GM18870 (cell line): ENCODE measurements at regions not wholly inside any gene's neighbourhood (a gene's known extent, or its start where the extent isn't known, plus 50 kb on each side); places are given as distances from the start of the nearest gene placed in this dataset.

Experiments
- ATAC-seq: cut with Tn5 transposase; IDR thresholded peaks from one replicate; pipeline ENCODE4 v1.9.1; 2021; ENCODE audit warnings: moderate library complexity; ENCODE audit not compliant: unreplicated experiment

DNA sequence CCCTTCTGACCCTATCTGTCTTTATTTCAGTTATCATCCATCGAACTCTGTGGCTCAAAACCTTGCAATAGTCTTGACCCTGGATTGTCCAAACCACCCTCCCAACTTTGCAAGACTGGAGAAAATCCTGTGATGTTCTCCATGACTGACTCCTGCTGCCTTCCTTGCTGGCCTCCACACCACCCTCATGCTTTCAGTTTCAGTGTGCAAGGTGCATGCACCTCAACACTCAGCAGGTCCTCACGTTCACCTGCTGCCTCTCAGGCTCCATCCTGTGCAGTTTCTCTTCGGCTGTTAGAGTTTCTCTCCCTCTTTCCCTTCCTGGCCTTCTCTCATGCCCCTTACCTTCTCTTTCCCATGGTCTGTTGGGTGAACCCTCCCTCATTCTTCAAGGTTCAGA is 59.4 kb upstream of the ASIC2 start:
- no peak for ATAC-seq

GRCh38 chr17:33356266-33356665 is 63.2 kb upstream of the ASIC2 start:
- ATAC-seq, result no peak

DNA sequence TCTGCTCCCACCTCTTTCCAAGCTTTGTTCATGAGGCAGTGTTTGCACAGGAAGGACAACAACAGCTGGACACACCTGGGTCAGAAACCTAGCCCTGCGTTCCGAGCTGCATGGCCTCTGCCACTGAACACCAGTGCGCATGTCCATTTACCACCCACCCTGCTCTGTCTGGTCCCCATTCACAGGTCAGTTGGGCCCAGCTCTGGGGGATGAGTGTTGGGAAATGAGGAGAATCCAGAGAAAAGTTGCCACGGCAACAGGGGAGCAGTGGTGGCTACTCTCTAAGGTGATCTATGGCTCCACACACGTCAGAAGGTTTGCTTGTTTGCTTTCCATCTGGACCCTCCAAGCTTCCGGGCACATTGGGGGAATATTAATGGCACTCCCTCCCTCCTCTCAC is 70.4 kb upstream of the ASIC2 start:
- ATAC-seq, result no peak

DNA sequence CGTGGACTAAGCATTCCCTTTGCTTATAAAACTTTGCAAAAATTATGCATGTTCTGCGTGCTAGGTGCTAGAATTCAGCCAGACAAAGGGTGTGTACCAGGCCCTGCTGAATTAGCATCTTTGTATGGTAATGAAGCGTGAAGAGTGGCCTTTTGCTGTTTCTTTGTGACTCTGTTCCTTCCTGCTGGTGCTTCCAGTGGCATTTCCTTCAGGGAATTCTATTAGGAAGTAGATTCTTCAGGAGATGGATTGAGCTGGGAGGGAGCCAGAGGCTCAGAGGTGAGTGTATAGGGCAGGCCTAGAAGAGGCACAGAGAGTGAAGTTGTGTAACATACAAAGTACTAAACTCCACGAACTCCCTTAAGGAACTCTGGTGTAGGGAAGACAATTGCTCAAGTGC is 73.9 kb upstream of the ASIC2 start:
- no peak for ATAC-seq

GRCh38 chr17:33369149-33369548 is 76.1 kb upstream of the ASIC2 start:
- ATAC-seq, result no peak

GRCh38 chr17:33369876-33370275 is 76.8 kb upstream of the ASIC2 start:
- no peak for ATAC-seq

- no peak for ATAC-seq
Observed at GRCh38 chr17:33370401-33370800, 77.3 kb upstream of the ASIC2 start.

- ATAC-seq, result no peak
Observed at GRCh38 chr17:33371377-33371776, 78.3 kb upstream of the ASIC2 start.

DNA sequence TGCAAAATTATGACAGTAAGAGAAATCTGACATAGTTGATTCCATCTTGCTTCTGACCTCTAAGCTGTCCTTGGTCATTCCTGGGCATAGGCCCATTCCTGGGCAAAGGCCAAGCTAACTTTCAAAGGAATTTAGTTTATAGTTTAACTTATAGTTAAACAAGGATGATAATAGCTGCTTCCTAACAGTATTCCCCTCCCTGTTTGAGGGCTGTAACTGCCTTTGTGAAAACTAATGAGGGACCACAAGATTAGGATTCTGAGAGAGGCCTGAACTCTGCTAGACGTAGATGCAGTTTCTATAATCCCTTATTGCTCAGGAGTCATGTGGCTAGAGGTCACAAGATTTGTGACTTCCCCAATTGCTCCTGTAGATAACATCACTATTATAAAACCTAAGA is 80.2 kb upstream of the ASIC2 start:
- no peak for ATAC-seq

- ATAC-seq, result no peak
Observed at GRCh38 chr17:33375103-33375502, 82.0 kb upstream of the ASIC2 start.

GRCh38 chr17:33375783-33376182 is 82.7 kb upstream of the ASIC2 start:
- ATAC-seq, result no peak

- ATAC-seq, result no peak
Observed at GRCh38 chr17:33377837-33378595, 84.9 kb upstream of the ASIC2 start.

DNA sequence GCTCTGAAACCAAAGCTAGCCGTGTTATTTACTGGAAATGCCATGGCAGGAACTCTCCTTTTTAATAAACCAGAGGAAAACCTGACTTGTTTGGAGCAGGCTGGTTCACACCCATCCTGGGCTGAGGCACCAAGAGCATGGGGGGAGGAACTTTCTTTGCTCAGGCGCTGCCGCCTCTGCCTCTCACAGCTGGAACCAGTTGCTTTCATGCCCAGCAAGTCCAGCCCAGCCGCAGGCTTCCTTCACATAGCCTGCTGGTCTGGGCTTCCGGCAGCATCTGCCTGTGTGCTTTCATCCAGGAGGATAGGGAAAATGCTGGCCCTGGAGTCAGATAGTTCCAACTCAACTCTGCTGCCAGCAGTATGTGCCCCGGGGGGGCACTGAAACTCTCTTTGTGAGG is 88.1 kb upstream of the ASIC2 start:
- no peak for ATAC-seq

DNA sequence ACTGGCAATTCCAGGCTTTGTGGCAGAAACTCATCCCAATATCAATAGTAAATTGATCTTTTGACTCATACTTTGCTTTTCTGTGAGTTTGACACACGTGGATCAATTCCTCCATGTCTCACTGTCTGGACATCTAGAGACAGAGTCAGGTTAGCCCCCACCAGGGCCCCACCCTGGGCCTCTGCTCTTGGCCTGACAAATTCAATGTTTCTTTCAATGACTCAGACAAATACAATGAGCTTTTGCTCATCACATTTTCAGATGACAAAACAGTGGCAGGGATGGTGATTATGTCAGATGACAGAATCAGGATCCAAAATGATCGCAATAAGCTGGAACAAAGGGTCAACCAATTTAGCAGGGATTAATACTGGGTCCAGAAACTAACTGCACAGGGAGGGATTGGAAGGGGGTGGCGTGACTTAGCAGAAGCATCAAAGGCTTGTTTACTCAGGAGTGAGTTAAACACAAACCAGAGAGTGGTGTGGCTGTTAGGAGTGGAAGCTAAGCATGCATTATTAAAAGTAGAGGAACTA is 90.5 kb upstream of the ASIC2 start:
- ATAC-seq, result no peak

GRCh38 chr17:33385133-33385532 is 92.0 kb upstream of the ASIC2 start:
- no peak for ATAC-seq

GRCh38 chr17:33385713-33386112 is 92.6 kb upstream of the ASIC2 start:
- ATAC-seq, result no peak

GRCh38 chr17:33387406-33387805 is 94.3 kb upstream of the ASIC2 start:
- no peak for ATAC-seq

DNA sequence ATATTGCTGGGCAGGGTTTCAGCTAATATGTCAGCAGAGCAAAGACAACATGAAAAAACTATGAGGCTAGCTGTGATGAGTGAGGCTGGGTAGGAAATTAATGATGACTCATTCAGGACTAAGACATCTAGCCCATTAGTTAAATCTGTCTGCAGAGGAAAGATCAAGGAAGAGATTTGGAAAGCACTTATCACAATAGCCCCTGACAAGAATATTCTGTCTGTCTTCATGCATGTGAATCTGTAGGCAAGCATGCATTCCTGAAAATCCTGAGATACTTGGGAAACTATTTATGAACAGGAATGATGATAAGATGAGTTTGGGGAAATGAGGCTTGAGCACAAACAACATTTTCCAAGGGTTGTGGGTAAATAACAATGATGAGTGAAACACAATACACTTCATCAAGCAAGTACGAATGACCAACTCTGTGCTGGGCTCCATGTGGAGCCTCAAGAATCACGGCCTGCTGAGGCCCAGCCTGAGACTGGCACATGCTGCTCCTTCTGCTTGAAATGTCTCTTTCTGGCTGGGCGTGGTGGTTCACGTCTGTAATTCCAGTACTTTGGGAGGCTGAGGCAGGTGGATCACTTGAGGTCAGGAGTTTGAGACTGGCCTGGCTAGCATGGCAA is 96.5 kb upstream of the ASIC2 start:
- ATAC-seq, result no peak

DNA sequence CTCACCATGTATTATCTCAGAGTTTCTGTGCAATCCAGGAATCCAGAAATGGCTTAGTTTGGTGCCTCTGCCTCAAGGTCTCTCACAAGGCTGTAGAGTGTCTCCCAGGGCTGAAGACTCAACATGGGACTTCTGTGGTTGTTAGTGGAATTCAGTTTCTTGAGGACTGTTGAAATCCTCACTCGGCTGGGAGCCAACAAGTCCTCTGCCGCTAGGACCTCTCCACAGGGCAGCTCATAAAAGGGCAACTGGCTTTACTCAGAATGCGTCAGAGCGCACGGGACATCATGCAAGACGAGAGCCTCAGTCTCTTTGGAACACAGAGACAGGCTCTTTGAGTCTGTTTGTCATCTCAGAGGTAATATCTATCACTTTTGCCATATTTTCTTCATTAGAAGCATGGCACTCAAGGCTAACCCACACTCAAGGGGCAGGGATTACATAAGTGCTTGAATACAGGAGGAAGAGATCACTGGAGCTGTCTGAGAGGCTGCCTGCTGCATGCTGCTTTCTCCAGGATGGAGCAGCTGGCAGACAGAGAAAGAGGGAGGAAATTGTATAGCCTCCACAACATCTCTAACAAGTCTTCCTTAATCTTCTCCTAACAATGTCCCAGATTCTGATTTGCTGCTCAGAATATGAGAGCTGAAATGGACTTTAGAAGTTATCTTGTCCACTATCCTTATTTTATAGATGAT is 97.5 kb upstream of the ASIC2 start:
- ATAC-seq, result no peak

DNA sequence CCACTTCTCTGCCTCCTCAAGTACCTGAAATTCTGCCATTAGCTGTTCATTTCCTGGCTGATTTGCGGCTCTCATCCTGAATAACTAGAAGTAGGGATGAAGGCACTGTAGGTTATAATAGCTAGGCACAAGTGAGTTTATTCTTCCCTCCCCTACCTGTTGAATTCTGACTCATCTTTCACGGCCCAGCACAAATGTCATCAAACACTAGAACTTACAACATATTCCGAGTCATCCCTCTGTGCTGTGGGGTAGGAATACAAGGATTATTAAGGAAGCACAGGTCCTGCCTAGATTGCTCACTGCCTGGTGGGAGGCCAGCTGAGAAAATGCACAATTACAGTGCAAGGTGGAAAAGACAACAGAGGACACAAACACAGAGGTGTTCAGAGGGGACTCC is 103.7 kb upstream of the ASIC2 start:
- ATAC-seq, result no peak

- ATAC-seq, result no peak
Observed at GRCh38 chr17:33398386-33398785, 105.3 kb upstream of the ASIC2 start.

DNA sequence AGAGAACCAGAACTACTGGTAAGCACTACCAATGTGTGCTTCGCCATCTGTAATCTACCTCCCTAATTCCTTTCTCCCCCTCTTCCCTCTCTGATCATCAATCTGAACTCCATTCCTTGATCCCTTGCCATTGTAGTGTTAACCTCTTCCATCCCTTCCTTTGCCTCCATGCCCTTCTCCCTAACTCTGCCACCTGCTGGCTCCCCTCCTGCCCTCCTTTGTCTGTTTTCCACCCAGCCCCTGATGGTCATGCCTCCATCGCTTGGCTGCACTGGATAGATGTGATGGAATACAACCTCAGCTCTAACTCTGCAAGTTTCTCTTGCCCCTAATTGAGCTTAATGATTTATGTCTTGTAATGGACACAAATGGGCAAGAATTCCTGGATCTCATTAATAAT is 108.2 kb upstream of the ASIC2 start:
- ATAC-seq, result no peak
